ENCODE measurements at regions not wholly inside any gene's neighbourhood (a gene's known extent, or its start where the extent isn't known, plus 50 kb on each side); places are given as distances from the start of the nearest gene placed in this dataset.

- TF ChIP-seq E2F6 (IDR thresholded peaks at IDR 0.05; ENCODE audit: borderline replicate concordance in 1 of 2, extremely low read depth in 1 of 2, insufficient read depth in 1 of 2, insufficient read length in 1 of 2, low read depth in 1 of 2, low read length in 1 of 2, poor library complexity in 1 of 2, severe bottlenecking in 1 of 2) = no peak
- peak; percentile 94 for TF ChIP-seq ZNF175 (CRISPR knock-in tag; IDR thresholded peaks at IDR 0.05; ENCODE audit: low read depth)
- TF ChIP-seq MAFF (IDR thresholded peaks at IDR 0.05; ENCODE audit: low read length) = no peak
- no peak for TF ChIP-seq CTBP1 (IDR thresholded peaks at IDR 0.05; ENCODE audit: borderline replicate concordance)
- TF ChIP-seq TAL1 (IDR thresholded peaks at IDR 0.05) = peak; percentile 76
- peak; percentile 83; the same call in 1 of the 2 replicates for TF ChIP-seq THRB (CRISPR knock-in tag; conservative IDR thresholded peaks at IDR 0.05)
- no peak for TF ChIP-seq JUN (IDR thresholded peaks at IDR 0.05; ENCODE audit: borderline replicate concordance, low read depth, low read length)
- TF ChIP-seq JUN (CRISPR knock-in tag; IDR thresholded peaks at IDR 0.05; ENCODE audit: borderline replicate concordance) = no peak
- no peak for TF ChIP-seq NFATC3 (IDR thresholded peaks at IDR 0.05)
- no peak for TF ChIP-seq MGA (IDR thresholded peaks at IDR 0.05)
Measured at GRCh38 chr17:17417718-17418181, 59.0 kb upstream of the MED9 start (continued).
